Dermis blood vessel endothelial cell (primary cell): ENCODE measurements at regions not wholly inside any gene's neighbourhood (a gene's known extent, or its start where the extent isn't known, plus 50 kb on each side); places are given as distances from the start of the nearest gene placed in this dataset.

Experiments
- DNase-seq: peaks from one replicate; pipeline ENCODE4 v3.0.0; 2010

GRCh38 chr5:175282611-175283225, 161.3 kb downstream of the DRD1 start:
- DNase-seq, result no peak

GRCh38 chr5:175281714-175282113, 162.3 kb downstream of the DRD1 start:
- no peak for DNase-seq

- no peak for DNase-seq
Observed at GRCh38 chr5:175281257-175281656, 162.7 kb downstream of the DRD1 start.

GRCh38 chr5:175279506-175279905, 164.5 kb downstream of the DRD1 start:
- no peak for DNase-seq

- no peak for DNase-seq
Observed at GRCh38 chr5:175275748-175276147, 168.2 kb downstream of the DRD1 start.

GRCh38 chr5:175275097-175275496, 168.9 kb downstream of the DRD1 start:
- no peak for DNase-seq

- no peak for DNase-seq
Observed at GRCh38 chr5:175274171-175274570, 169.8 kb downstream of the DRD1 start.

- DNase-seq, result no peak
Observed at GRCh38 chr5:175264406-175264805, 179.6 kb downstream of the DRD1 start.

GRCh38 chr5:175263776-175264175, 180.2 kb downstream of the DRD1 start:
- no peak for DNase-seq

- no peak for DNase-seq
Observed at GRCh38 chr5:175261526-175261925, 182.5 kb downstream of the DRD1 start.

- DNase-seq, result no peak
Observed at GRCh38 chr5:175261037-175261436, 182.9 kb downstream of the DRD1 start.

GRCh38 chr5:175257847-175258194, 186.2 kb downstream of the DRD1 start:
- no peak for DNase-seq

- no peak for DNase-seq
Observed at GRCh38 chr5:175257128-175257846, 186.7 kb downstream of the DRD1 start.

GRCh38 chr5:175254155-175254554, 189.8 kb downstream of the DRD1 start:
- no peak for DNase-seq

- DNase-seq, result no peak
Observed at GRCh38 chr5:175253597-175253996, 190.4 kb downstream of the DRD1 start.

- no peak for DNase-seq
Observed at GRCh38 chr5:175252234-175252805, 191.7 kb downstream of the DRD1 start.

GRCh38 chr5:175250426-175250825, 193.6 kb downstream of the DRD1 start:
- DNase-seq, result no peak

- no peak for DNase-seq
Observed at GRCh38 chr5:175248416-175248905, 195.5 kb downstream of the DRD1 start.

GRCh38 chr5:175246889-175247520, 197.0 kb downstream of the DRD1 start:
- DNase-seq, result no peak

GRCh38 chr5:175246242-175246888, 197.6 kb downstream of the DRD1 start:
- DNase-seq, result no peak

- no peak for DNase-seq
Observed at GRCh38 chr5:175243441-175243840, 200.5 kb downstream of the DRD1 start.

GRCh38 chr5:175242207-175242606, 201.8 kb downstream of the DRD1 start:
- no peak for DNase-seq

GRCh38 chr5:175238326-175238725, 205.7 kb downstream of the DRD1 start:
- DNase-seq, result no peak
